GM19351 (cell line): ENCODE measurements at regions not wholly inside any gene's neighbourhood (a gene's known extent, or its start where the extent isn't known, plus 50 kb on each side); places are given as distances from the start of the nearest gene placed in this dataset.

Experiments
- ATAC-seq: cut with Tn5 transposase; IDR thresholded peaks from one replicate; pipeline ENCODE4 v1.9.1; 2021; ENCODE audit warnings: mild to moderate bottlenecking, moderate library complexity; ENCODE audit not compliant: unreplicated experiment

DNA sequence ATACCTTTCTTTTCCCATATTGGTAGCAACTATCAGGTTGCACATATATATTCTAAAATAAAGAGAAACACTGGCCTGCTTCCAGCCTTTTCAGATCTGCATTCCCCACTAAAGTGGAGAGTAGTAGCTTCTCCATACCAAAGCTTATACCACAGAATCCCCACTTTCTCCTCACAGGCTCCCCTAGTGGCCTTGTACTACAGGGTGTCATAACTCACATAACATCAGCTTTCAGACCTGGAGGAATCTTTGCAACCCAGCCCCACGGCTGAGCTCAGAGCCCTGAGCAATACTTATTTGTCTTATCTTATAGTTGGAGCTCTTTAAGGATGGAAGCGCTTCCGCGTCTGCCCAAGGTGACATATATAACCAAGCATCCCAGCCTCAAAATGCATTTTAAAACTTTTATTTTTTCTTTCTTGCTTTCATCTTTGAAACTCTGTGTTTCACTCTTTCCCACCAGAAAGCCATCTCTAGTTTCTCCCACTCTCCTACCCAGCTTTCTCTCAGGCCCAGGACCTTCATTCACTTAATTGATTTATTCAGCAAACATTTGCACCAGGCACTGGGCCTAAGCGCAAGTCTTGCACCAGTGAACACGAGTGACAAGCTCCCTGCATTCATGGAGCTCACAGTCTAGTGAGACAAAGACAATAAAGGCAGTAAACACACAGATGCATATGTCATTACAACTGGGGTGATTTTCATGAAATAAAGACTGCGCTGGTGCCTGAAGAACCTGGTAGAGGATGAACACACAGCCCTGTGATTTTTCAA is 254.7 kb downstream of the IPO8 start:
- no peak for ATAC-seq

DNA sequence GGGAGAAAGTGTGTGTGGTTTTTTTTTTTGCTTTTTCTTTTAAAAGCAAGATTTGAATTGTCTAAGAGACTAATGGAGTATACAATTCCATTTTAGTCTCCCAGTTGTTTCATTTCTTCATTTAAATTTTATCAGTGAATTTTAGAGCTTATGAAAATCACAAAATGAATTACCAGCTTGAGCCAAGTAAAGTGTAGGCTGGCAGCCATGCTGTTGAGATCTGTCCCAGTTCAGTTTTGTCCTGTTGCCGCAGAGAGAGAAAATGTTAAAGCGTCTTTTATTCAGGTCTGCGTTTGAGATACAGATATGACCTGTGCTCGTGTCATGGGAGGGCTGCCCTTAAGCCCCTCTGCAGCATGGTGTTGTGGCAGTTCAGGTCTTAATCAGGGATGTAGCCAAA is 256.5 kb downstream of the IPO8 start:
- ATAC-seq = no peak

DNA sequence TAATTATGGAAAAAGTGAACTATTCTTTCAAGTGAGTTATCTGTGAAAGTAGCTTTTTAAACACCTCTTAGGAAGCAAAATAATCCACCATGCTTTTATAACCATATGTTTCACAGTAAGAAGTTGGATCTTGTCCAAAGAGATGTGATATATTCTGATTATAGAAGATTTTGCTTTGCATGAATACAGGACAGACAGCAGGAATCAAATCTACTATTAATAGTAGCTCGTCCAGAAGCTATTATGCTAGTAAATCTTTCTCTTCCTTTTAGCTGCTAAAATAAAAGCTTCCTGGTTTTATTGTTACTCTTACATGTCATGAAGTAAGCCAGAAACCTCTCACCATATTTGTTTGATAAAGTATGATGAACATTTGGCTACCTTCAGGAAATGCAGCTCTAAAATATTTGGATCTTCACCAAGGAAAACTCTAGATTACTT is 257.0 kb downstream of the IPO8 start:
- ATAC-seq = no peak

DNA sequence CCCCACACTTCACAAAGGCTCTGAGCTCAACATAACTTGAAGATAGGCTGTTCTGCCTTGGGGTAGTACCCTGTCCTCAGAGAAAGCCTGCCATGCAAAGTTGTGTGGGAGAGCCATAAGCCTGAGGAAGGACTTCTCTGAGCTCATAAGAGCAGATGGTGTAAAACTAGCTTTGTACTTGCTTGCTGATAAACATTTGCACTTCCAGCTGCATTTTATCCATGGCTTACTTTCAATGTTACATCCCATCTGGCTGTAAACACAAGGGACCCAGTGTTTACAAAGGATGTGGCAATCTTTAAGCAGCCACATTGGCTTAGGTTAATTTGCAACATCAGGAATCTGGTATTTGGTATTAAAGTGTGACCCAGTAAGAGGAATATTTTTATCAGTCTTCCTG is 258.1 kb downstream of the IPO8 start:
- ATAC-seq = no peak

DNA sequence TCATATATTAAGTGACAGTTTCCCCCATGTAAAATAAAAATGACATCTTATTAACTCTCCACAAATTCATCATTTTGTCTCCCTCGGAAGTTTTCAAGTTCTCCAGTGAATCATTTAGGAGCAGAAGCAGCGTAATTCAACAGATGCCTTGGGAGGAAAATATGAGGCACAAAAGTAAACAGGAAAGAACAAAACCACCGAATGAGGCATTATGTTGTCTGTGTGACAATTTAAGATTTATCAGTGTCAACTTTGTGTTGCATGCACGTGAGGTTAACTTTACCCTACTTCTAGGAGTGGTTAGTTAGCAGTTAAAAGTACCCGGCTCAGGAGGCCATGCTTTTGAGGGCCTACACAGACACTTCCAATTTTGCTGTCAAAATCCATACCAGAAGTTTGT is 258.6 kb downstream of the IPO8 start:
- ATAC-seq = no peak

DNA sequence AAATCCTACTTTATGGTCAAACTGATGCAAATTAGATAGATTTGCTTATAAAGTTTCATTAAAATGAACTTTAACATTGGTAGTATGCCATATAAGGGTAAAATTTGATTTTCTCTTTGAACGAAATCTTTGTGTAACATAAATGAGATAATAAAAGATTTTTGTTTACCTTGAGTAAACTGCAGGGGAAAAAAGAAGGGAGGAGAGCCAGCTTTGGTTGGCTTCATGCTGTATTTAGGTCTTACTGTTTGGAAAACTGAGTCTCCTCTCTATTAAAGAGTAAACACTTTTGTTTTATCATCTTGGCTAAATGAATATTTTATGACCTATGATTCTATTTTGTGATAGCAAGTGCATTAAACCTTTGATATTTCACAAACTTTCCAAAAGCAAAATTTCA is 267.6 kb downstream of the IPO8 start:
- ATAC-seq = no peak

DNA sequence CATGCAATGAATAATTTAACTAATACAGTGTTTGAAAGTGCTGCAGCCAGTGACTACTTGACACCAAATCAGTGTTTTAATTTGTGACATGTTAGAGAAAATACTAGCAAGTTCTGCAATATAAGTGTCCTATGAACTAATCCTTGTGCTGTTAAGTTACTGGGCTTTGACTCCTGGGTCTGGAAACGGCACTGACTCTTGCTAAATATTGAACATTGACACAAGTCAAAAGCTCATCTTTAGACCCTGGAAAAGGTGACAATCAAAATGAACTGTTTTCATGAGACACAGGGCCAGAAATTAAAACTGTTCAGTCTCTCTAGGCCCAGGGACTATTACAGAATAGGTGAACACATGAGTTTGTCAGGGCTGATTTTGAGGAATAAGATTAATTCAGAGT is 268.1 kb downstream of the IPO8 start:
- no peak for ATAC-seq

DNA sequence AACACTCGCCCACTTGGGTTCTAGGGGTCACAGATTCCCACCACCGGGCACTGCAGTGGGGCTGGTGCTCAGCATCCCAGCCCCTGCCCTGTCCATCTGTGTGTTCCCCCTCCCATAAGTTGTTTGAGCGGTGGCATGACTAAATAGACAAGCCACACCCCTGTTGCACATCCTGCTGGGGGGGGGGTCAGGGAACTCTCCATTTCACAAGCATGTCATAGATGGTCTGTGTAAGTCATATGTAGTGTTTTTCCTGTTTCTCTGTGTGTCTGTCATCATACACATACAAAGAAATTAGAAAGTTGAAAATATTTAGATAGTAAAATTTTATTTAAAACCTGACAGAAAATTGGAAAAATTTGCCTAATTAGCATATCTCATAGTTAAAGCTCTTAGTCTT is 270.2 kb downstream of the IPO8 start:
- ATAC-seq = no peak

DNA sequence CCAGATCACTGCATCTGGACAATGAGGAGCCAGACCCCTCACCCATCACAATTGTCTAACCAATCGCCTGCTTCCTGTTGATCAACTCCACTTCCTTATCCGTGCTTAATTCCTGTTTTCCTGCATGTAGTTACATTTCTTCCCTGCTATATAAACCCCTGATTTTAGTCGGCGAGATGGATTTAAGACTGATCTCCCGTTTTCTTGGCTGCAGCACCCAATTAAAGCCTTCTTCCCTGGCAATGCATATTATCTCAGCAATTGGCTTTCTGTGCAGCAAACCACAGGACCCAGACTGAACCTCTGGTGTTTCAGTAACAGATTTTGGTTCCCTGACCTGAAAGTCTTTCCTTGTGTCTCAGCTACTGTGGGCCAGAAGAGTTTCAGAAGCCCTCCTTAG is 272.3 kb downstream of the IPO8 start:
- ATAC-seq = no peak

DNA sequence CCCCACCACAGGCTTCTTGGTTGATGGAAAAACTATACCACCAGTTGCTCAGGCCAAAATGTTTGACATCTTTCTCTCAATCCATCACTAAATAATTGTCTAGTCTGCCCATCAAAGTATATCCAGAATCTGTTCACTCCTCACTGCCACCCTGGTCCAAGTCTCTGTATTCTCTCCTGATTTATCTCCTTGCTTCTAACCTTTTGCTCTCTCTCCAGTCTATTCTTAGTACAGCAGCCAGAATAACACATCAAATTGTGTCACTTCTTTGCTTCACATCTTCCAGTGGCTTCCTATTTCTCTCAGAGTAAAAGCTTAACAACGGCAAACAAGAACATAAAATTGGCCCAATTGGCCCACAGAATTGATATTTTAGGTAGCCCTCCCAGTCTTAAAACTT is 272.8 kb downstream of the IPO8 start:
- no peak for ATAC-seq

DNA sequence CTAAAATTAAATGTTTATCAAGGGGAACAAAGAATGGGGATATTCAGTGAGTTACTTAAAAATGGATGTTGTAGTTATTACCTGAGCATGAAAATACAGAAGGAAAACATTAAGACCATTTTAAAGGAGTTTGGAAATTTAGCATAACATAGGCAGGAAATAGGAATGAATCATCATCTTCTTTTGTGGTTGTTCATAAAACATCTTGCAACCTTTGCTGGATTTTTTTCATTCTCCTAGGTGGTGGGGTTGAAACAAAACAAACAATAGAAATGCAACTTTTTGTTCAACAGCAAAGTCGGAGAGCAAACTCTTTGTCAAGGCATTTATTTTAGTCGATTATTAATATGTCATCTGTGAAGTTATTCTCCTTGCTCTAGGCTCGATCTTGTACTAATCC is 275.1 kb downstream of the IPO8 start:
- no peak for ATAC-seq

DNA sequence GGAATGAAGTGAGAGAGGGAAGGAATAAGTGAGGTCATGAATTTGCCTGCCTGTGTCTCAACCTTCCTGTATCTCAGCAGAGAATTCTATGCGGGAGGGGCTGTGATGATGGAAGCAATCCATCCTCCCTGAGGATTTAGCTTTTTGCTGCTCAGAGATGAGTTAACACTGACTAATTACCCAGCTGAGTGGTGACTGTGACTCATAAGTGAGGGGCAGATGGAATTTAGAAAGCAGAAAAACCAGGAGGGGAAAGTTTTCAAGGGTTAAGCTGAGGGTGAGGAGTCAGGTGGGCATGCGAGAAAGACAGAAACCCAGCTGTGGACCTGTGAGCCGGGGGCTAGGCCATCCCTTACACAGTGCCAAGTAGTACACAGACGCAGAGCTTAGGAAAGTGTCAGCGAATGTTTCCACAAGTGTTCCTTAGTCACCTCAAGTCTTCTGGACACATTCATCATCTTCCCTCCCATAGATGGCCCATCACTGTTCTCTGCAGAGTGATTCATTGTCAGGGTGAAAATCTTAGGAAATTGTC is 277.9 kb downstream of the IPO8 start:
- no peak for ATAC-seq

DNA sequence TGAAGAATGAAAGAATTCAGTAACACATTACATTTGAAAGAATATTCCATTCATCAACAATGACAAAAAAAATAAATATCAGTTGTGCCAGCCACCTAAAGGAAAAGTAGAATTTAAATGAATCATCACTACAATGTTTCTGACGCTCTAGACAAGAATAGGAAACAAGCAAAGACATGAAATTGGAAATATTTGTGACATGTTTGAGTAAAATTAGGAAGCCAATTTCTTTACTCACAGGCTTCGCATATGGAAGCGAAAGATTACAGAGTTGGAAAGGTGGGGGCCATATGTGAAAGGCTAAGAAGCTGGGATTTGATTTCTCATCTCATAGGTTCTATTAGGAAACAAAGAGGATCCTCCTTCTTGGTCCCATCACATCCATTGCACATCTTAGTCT is 279.0 kb downstream of the IPO8 start:
- no peak for ATAC-seq

DNA sequence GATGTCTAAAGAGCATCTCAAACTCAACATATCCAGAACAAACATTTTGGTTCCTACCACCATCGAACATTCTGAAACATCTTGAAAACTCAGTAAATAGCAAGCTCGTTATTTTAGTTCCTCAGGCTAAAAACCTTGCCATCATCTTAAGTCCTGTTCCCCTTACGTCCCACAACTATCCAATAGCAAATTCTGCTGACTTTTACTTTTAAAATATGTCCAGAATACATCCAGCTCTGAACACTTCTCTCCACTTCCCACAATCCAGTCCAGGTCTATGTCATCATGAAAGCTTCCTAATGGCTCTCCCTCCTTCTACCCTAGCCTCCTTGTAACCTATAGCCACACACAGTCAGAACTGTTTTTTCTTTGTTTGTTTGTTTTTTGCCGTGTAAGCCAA is 279.9 kb downstream of the IPO8 start:
- no peak for ATAC-seq

DNA sequence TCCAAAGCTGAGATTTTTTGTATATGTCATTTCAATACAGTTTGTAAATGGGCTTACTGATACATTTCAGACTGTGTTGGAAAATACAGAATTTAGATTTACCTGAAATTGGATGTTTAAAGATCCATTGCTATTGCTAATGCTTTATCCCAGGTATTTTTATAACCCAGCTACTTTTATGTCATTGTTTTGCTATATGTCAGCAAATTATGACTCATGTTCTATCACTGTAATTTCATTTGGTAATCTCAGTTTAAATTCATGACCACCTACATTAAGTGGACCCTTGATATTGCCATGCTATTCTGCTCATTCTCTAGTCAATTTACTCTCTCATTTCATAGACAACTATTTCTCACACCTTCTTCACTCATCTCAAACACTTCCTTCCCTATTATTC is 281.2 kb downstream of the IPO8 start:
- ATAC-seq = no peak

DNA sequence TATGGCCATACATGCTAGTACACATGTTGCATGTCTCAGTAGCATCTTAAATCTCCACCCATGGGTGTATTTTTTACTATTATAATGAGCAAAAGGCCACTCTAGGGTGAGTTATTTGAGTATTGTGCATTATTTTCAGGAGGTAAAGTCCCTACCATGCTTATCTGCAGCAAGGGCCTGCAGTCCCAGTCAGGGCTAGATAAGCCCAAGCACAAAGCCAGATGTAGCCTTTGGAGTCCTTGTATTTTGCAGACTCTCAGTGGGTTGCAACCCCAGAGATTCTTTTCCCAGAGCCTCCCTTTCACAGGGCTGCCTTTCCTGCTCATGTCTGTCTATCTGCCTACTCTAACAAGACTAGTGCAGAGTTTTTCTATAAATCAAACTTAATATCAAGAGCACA is 295.3 kb downstream of the IPO8 start:
- no peak for ATAC-seq

DNA sequence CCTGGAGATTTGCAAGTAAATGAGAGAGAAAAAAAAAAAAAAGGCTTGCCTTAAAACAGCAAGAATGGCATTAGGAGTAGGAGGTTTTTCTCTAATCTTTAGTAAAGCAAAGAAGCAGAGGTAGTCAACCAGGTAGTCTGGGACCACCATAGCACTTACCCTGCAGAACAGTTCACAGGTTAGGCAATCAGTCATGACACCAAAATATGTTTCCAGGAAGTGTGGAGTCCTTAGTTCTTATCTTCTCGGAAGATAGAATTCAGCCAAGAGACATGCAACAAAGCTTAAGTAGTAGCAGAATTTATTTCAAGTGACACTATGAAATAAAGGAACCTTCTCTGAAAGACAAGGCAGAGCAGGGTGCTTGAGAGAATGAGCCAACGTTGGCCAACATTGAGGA is 295.8 kb downstream of the IPO8 start:
- no peak for ATAC-seq

DNA sequence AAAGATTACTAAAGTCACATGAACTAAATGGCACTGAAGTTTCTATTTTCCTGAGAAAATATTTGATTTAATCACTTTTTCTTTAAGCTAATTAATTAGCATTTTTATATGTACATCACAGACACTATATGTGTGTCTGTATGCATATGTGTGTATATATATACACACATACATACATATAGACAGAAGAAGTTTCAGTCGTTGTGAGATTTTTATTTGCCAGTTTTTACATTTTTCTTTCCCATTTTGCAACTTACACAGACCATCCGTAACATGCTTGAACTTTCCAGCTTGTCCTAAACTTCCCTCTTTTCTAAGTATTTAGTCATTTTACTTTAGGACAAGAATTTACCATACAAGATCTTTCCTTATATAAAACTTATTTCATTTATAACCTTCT is 299.1 kb downstream of the IPO8 start:
- no peak for ATAC-seq

DNA sequence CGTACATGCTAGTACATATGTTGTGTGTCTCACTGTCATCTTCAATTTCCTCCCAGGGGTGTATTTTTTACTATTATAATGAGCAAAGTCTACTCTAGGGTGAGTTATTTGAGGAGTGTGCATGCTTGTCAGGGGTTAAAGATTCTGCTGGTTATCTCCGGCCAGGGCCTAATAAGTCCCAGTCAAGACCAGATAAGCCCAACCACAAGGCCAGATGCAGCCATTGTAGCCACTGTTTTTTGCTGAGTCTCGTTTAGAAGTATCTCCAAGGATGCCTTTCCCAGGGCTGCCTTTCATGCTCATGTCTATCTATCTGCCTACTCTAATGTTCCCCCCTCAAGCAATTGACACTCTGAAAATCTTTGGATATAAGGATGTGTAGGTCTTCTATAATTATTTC is 300.5 kb downstream of the IPO8 start:
- ATAC-seq = no peak

DNA sequence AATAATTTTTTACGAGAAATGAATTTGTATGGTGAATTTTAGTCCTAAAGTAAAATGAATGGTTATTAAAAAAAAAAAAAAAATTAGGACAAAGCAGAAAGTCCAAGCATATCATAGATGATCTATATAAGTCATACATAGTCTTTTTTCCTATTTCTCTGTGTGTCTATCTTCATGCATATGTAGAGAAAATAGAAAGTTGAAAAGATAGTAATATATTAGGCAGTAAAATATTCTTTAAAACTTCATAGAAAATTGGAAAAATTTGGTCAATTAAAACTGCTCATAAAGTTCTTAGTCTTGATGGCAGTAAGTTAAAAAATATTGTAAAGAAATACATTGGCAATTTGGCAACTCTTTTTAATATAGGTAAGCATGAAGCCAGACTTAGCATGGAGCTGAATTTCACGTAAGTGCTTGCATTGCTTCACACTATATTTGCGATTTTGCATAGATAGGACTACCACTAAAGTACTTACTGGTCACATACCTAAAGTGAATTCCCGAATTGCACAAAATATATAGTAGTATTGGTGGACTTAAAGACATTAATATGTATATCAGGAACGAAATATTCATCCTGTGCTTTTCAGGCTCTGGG is 303.8 kb downstream of the IPO8 start:
- ATAC-seq = no peak

DNA sequence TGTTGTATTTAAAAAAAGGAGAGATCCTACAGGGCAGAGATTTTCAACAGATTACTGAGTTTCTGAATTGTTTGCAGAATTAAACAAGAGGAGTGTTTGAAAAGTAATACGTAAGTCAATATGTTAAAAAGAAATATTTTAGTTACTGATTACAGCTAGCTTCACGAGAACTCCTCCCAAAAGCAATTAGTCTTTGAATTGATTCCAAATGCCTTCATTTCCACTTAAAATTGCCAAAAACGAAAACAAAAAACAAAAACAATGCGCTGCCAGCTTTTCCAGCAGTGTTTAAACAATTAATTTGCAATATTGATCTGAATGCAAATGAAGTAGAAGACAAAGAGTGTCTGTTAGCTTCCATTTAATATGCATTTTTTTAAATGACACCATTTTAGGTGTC is 310.0 kb downstream of the IPO8 start:
- ATAC-seq = no peak

DNA sequence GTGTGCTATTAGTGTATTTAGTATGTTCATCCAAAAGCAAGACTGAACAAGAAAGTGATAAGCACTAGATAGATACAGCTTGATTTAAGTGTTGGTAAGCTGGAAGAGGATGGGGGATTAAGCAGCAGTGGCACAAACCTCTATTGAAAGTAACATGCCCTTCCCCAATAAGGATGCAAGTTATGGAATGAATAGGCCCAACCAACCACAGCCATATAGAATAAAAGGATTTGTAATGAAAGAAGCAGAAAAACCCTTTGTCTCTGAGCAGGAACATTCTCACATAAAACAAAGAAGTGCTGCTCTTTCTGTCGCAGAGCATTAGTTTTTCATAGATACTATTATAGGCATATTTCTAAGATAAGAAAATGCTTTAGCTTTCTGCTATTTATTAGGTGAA is 310.7 kb downstream of the IPO8 start:
- ATAC-seq = no peak

DNA sequence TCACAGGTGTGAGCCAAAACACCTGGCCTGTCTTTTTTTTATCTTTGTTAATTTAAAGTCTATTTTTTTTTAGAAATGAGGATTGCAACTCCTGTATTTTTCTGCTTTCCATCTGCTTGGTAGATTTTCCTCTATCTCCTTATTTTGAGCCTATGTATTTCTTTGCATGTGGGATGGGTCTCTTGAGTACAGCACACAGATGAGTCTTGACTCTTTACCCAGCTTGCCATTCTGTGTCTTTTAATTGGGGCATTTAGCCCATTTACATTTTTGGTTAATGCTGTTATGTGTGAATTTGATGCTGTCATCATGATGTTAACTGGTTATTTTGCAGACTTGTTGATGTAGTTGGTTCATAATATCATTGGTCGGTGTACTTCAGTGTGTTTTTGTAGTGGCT is 317.4 kb downstream of the IPO8 start:
- ATAC-seq = no peak
